GM19467 (cell line): ENCODE measurements at regions not wholly inside any gene's neighbourhood (a gene's known extent, or its start where the extent isn't known, plus 50 kb on each side); places are given as distances from the start of the nearest gene placed in this dataset.
"Not testable (repeated sequence)": the region's sequence is repeated elsewhere in the genome, so short reads cannot be mapped to it uniquely, and the experiment has no call there.

ENCODE experiments used
- ATAC-seq: cut with Tn5 transposase; IDR thresholded peaks from one replicate; pipeline ENCODE4 v1.9.1; 2021; ENCODE audit warnings: mild to moderate bottlenecking, moderate library complexity; ENCODE audit not compliant: unreplicated experiment

DNA sequence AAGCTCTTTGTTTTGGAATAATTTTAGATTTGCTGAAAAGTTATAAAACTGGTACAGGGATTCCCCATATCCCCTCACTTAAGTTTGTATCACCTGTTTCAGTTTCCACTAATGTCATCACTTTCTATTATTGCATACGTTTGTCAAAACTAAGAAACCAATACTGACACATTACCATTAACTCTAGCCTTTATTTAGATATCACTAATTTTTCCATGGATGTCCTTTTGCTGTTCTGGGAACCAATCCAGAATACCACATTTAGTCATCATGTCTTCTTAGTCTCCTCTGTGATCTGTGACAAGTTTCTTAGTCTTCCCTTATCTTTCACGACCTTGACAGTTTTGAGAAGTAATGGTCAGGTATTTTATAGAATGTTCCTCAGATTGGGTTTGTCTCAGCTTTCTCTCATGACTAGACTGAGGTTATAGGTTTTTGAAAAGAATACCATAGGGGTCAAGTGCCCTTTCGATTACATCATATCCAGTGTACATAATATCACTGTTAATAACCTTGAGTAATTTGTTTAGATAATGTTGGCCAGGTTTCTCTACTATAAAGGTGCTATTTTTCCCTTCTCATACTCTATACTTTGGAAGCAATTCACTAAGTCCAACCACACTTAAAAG lies 51.9 kb upstream of the NMUR2 start:
- no peak for ATAC-seq

GRCh38 chr5:152462021-152462721 lies 57.1 kb upstream of the NMUR2 start:
- peak; percentile 92 for ATAC-seq

GRCh38 chr5:152464048-152464447 lies 59.0 kb upstream of the NMUR2 start:
- no peak for ATAC-seq

DNA sequence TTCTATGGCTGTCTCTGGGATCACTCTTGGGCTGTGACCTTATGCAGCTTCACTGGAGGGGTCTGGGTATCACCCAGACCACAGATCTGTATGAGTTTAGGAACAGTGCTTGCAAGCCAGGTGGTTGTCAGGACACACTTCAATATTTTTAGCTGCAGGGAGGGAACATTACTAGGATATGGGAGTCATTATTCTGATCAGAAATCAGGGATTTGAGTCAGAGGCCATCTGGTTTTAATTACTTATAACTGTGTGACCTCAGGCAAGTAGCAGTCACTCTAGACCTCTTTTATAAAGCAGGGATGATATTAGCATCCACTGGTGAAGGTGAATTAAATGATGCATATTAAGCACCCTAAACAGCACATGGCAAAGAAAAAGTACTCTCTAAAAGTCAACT lies 60.1 kb upstream of the NMUR2 start:
- ATAC-seq = no peak

GRCh38 chr5:152466085-152466745 lies 61.1 kb upstream of the NMUR2 start:
- no peak for ATAC-seq

DNA sequence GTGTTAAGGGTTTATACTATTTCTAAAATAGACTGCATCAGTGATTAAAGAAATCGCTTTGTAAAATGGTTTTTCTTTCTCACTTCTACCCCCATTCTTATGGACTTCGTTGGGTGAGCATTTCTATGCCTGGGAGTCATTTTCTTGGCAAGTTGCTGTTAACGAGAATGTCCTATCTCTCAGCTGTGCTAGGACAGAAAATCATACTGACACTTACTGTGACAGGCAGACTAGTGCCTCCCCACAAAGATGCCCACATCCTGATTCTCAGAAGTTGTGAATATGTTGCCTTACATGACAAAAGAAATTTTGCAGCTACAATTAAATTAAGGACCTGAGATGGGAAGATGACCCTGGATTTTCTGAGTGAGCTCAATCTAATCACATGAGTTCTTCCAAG lies 65.1 kb upstream of the NMUR2 start:
- ATAC-seq = no peak

DNA sequence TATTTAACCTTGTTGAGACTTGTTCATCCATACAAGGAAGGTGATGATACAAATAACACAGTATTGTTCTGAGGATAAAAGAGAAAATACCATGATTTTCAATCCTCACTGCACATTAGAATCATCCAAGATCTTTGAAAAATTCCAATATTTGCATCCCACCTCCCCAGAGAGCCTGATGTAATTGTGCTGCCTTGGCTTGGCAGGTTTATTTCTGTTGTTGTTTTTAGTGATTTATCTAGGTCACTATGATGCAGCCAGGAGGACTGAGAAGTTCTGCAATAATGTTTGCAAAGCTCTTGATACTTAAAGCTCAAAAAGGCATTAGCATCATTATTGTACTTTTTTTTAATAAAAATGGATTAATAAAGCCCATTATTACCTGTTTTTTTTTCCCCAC lies 67.0 kb upstream of the NMUR2 start:
- ATAC-seq = no peak

DNA sequence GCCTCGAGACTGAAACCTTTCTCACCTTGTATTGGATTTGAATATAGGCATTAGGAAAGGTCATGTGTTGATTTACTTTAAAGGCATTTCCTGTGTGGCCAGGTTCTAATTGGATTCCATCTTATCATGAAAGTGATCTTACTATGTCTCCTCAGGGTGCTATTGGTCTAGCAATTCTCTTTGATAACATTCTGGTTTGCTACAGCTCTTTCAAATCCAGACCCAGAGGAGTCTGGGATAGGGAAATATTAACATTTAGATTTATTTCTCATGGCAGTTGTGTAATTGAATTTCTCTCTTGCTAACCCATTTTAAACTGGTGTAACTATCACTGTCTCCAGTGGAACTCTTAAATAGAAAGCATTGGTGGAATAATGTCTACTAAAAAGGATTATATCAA lies 69.9 kb upstream of the NMUR2 start:
- no peak for ATAC-seq

- ATAC-seq = no peak
Observed at GRCh38 chr5:152477536-152477935, 72.5 kb upstream of the NMUR2 start.

GRCh38 chr5:152479866-152480265 lies 74.8 kb upstream of the NMUR2 start:
- not testable (repeated sequence) for ATAC-seq

DNA sequence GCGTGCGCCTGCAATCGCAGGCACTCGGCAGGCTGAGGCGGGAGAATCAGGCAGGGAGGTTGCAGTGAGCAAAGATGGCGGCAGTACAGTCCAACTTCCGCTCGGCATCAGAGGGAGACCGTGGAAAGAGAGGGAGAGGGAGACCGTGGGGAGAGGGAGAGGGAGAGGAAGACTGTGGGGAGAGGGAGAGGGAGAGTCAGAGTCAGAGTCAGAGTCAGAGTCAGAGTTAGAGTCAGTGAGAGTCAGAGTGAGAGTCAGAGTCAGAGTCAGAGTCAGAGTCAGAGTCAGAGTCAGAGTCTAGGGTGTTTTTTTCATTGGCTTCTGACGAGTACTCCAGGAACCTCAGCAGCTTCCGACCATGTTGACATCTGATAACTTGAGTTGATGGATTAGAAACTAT lies 75.6 kb upstream of the NMUR2 start:
- ATAC-seq = not testable (repeated sequence)

- no peak for ATAC-seq
Observed at GRCh38 chr5:152487130-152487529, 82.1 kb upstream of the NMUR2 start.

GRCh38 chr5:152488869-152489268 lies 83.8 kb upstream of the NMUR2 start:
- no peak for ATAC-seq

- no peak for ATAC-seq
Observed at GRCh38 chr5:152499814-152500535, 94.9 kb upstream of the NMUR2 start.

- no peak for ATAC-seq
Observed at GRCh38 chr5:152501294-152501693, 96.2 kb upstream of the NMUR2 start.

- no peak for ATAC-seq
Observed at GRCh38 chr5:152503206-152503605, 98.1 kb upstream of the NMUR2 start.

- ATAC-seq = peak; percentile 92
Observed at GRCh38 chr5:152505442-152506042, 100.5 kb upstream of the NMUR2 start.

DNA sequence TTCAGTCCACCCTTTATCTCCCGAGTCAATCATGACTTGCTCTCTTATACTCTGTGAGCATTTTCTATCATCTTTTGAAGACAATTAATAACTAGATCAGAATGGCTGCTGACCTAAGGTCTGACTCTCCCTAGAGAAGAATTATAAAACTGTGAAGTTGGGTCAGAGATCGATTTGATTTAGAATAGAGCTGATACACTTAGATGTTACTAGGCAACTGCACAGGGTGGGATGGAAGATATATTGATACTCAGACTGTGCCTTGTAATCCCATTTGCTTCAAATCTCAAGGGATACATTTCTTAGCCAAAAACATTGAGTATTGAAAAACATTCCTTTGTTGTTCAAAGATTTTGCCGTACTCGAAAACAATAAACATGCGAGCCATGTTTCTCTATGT lies 106.0 kb upstream of the NMUR2 start:
- ATAC-seq = no peak

DNA sequence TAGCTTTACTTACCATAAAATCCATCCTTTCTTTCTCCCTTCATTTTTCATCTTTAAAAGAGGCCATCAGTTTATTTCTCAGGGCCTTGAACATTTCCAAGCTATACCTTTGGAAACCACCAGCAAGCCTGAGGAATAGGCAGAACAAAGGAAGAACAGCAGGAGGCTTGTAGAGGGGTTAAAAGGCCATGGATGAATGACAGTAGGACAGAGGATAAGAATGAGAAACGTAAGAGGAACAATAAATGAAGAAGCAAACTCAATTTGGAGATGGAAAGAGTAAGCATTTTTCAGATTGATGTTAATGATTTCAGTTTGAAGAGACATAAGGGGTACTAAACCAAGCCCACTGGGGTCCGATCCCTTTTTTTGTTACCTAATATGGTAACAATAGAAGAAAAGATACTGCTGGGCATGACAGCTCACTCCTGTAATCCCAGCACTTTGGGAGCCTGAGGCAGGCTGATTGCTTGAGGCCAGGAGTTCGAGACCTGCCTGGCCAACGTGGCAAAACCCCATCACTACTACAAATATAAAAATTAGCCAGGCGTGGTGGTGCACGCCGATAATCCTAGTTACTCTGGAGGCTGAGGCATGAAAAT lies 106.6 kb upstream of the NMUR2 start:
- no peak for ATAC-seq

DNA sequence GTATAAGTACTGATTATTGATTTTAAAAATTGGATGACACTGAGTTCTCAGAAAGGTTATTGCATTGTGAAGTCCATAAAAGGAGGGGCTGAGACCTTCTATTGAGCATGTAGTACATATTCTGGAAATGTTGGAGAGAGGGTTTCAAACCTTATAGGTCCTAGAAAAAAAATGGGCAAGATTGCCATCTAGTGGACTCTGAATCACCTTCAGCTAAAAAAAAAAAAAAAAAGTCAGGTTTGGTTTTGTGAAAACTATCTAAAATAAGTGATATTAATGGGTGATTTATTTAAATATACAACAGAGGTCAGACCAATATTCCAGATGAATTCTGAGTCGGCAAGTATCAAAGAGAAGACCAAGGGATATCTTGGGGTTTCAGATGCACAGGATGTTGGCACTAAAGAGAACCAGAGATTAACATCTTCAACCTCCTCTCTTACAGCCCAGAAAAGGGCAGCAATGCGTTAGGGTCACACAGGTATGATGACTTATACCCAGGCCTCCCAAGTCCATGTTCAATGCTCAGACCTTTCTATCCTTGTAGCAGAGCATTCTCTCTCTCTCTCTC lies 109.8 kb upstream of the NMUR2 start:
- no peak for ATAC-seq
